ENCODE measurements at regions not wholly inside any gene's neighbourhood (a gene's known extent, or its start where the extent isn't known, plus 50 kb on each side); places are given as distances from the start of the nearest gene placed in this dataset.

GRCh38 chr15:99514306-99514705 is 51.5 kb upstream of the MEF2A start:
- no peaks in the 10 kb centered on the region for H3K36me3 Mint-ChIP-seq
- ChIA-PET CTCF (interaction anchor here (1.0 kb wide), 1 partner anchor 190 kb away, joined by 4 read pairs; no protein-coding TSS in a partner anchor), POLR2A (no interaction called here)
- no peak for DNase-seq (ENCODE audit: low spot score)
- TF ChIP-seq, protein P1, sequence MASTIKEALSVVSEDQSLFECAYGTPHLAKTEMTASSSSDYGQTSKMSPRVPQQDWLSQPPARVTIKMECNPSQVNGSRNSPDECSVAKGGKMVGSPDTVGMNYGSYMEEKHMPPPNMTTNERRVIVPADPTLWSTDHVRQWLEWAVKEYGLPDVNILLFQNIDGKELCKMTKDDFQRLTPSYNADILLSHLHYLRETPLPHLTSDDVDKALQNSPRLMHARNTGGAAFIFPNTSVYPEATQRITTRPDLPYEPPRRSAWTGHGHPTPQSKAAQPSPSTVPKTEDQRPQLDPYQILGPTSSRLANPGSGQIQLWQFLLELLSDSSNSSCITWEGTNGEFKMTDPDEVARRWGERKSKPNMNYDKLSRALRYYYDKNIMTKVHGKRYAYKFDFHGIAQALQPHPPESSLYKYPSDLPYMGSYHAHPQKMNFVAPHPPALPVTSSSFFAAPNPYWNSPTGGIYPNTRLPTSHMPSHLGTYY (CRISPR knock-in tag; IDR thresholded peaks at IDR 0.05): no peak
- TF ChIP-seq CBFB (CRISPR knock-in tag; IDR thresholded peaks at IDR 0.05; ENCODE audit: low read depth) (no peak), JUN (CRISPR knock-in tag; IDR thresholded peaks at IDR 0.05) (no peak), ZNF396 (CRISPR knock-in tag; IDR thresholded peaks at IDR 0.05; ENCODE audit: borderline replicate concordance) (no peak), TCF7 (CRISPR knock-in tag; IDR thresholded peaks at IDR 0.05; ENCODE audit: low read depth) (no peak), FOXK1 (CRISPR knock-in tag; IDR thresholded peaks at IDR 0.05) (no peak), E2F1 (CRISPR knock-in tag; IDR thresholded peaks at IDR 0.05) (no peak), CTCF (IDR thresholded peaks at IDR 0.05) (no peak), NR2C2 (CRISPR knock-in tag; IDR thresholded peaks at IDR 0.05) (no peak), PRRX2 (CRISPR knock-in tag; IDR thresholded peaks at IDR 0.05) (no peak), FOXJ3 (CRISPR knock-in tag; IDR thresholded peaks at IDR 0.05; ENCODE audit: borderline replicate concordance) (no peak), OVOL2 (CRISPR knock-in tag; IDR thresholded peaks at IDR 0.05; ENCODE audit: borderline replicate concordance) (no peak), ATF3 (CRISPR knock-in tag; conservative IDR thresholded peaks at IDR 0.05) (no peak)
- TF ChIP-seq, protein P2, sequence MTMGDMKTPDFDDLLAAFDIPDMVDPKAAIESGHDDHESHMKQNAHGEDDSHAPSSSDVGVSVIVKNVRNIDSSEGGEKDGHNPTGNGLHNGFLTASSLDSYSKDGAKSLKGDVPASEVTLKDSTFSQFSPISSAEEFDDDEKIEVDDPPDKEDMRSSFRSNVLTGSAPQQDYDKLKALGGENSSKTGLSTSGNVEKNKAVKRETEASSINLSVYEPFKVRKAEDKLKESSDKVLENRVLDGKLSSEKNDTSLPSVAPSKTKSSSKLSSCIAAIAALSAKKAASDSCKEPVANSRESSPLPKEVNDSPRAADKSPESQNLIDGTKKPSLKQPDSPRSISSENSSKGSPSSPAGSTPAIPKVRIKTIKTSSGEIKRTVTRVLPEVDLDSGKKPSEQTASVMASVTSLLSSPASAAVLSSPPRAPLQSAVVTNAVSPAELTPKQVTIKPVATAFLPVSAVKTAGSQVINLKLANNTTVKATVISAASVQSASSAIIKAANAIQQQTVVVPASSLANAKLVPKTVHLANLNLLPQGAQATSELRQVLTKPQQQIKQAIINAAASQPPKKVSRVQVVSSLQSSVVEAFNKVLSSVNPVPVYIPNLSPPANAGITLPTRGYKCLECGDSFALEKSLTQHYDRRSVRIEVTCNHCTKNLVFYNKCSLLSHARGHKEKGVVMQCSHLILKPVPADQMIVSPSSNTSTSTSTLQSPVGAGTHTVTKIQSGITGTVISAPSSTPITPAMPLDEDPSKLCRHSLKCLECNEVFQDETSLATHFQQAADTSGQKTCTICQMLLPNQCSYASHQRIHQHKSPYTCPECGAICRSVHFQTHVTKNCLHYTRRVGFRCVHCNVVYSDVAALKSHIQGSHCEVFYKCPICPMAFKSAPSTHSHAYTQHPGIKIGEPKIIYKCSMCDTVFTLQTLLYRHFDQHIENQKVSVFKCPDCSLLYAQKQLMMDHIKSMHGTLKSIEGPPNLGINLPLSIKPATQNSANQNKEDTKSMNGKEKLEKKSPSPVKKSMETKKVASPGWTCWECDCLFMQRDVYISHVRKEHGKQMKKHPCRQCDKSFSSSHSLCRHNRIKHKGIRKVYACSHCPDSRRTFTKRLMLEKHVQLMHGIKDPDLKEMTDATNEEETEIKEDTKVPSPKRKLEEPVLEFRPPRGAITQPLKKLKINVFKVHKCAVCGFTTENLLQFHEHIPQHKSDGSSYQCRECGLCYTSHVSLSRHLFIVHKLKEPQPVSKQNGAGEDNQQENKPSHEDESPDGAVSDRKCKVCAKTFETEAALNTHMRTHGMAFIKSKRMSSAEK (CRISPR knock-in tag; IDR thresholded peaks at IDR 0.05; ENCODE audit: borderline replicate concordance): no peak
- 0 out of 2 replicates have a peak overlapping the region, but pooled peaks have one; percentile 30 for H3K27ac Mint-ChIP-seq
- no peaks in the 10 kb centered on the region for H3K27me3 Mint-ChIP-seq (ENCODE audit: low read depth)
- H3K4me1 Mint-ChIP-seq: peaks cover 8% of the 10 kb centered on the region
- H3K4me3 Mint-ChIP-seq: no peak overlapping the region
- ATAC-seq: peak; percentile 75
- H3K9me3 Mint-ChIP-seq: peaks cover 10% of the 10 kb centered on the region; the same call in 1 of the 2 replicates

Measured in WTC11 (cell line).